Natural killer cell (primary cell): ENCODE measurements at regions not wholly inside any gene's neighbourhood (a gene's known extent, or its start where the extent isn't known, plus 50 kb on each side); places are given as distances from the start of the nearest gene placed in this dataset.

Source experiments
- ATAC-seq, 3 donors: fragments of 150-1000 bp in 2 of 3; fragments of 200-7000 bp in 1 of 3; cut with Tn5 transposase; 1 replicate in 1 of 3; 2 replicates in 2 of 3; pipeline ENCODE4 v1.10.0; 2021; ENCODE audit warnings: mild to moderate bottlenecking in 2 of 3, moderate library complexity in 2 of 3
- DNase-seq, 2 donors: peaks; one replicate each; pipeline versions ENCODE4 v3.0.0 to v3.0.0-alpha.2; 2013 to 2021; ENCODE audit warnings: mixed read lengths in 1 of 2
- H3K27ac ChIP-seq: one replicate; pipeline ENCODE4 v1.5.1; 2013; ENCODE audit warnings: mild to moderate bottlenecking, low read length
- H3K27me3 ChIP-seq: one replicate; pipeline ENCODE4 v1.6.1; 2013; ENCODE audit warnings: low read length; ENCODE audit not compliant: control insufficient read depth, insufficient read depth
- H3K36me3 ChIP-seq: one replicate; pipeline ENCODE4 v1.6.1; 2013; ENCODE audit warnings: low read length; ENCODE audit not compliant: control insufficient read depth, insufficient read depth
- H3K4me1 ChIP-seq: one replicate; pipeline ENCODE4 v1.6.1; 2013; ENCODE audit warnings: low read length; ENCODE audit not compliant: control insufficient read depth, insufficient read depth
- H3K4me3 ChIP-seq: one replicate; pipeline ENCODE4 v1.5.1; 2013; ENCODE audit warnings: low read length
- H3K9me3 ChIP-seq: one replicate; pipeline ENCODE4 v1.6.1; 2013; ENCODE audit warnings: low read length; ENCODE audit not compliant: control insufficient read depth, insufficient read depth
- H3K27ac Mint-ChIP-seq, 2 donors: one replicate each; pipeline ENCODE4 v1.8.0; 2022; ENCODE audit warnings: mild to moderate bottlenecking in 2 of 2, mixed read lengths in 2 of 2, moderate library complexity in 1 of 2
- H3K27me3 Mint-ChIP-seq, 2 donors: one replicate each; pipeline ENCODE4 v1.8.0; 2022; ENCODE audit warnings: low read depth in 2 of 2, mixed read lengths in 2 of 2
- H3K36me3 Mint-ChIP-seq: one replicate; pipeline ENCODE4 v1.8.0; 2022; ENCODE audit warnings: mixed read lengths
- H3K4me1 Mint-ChIP-seq, 2 donors: one replicate each; pipeline ENCODE4 v1.8.0; 2022; ENCODE audit warnings: mixed read lengths in 2 of 2
- H3K4me3 Mint-ChIP-seq: one replicate; pipeline ENCODE4 v1.8.0; 2022; ENCODE audit warnings: mild to moderate bottlenecking, moderate library complexity, mixed read lengths
- H3K9me3 Mint-ChIP-seq, 2 donors: one replicate each; pipeline ENCODE4 v1.8.0; 2022; ENCODE audit warnings: mixed read lengths in 2 of 2
- CTCF ChIP-seq: fragments of 200-600 bp; IDR thresholded peaks from one replicate; pipeline ENCODE4 v1.8.0; 2022; ENCODE audit warnings: antibody characterized with exemption
- WGBS: methylation state at CpG from one replicate; pipeline ENCODE4 v1.1.7; 2013; ENCODE audit warnings: missing lambda C conversion rate; ENCODE audit not compliant: insufficient coverage; 5-methylcytosine and 5-hydroxymethylcytosine counted together
- intact Hi-C: fragments of 100-400 bp; cut with micrococcal nuclease; formaldehyde crosslinking; loops from one replicate; pipeline ENCODE4 v1.14.2; 2022

GRCh38 chrX:148204195-148204594, 223.1 kb downstream of the FMR1NB start:
- no peaks in the 10 kb centered on the region for H3K27me3 ChIP-seq
- Mint-ChIP-seq H3K9me3 (peaks cover 0 to 2% of the 10 kb centered on the region in 2 donors), H3K27ac (no peak overlapping the region), H3K4me3 (no peak overlapping the region), H3K27me3 (no peaks in the 10 kb centered on the region), H3K36me3 (no peaks in the 10 kb centered on the region), H3K4me1 (no peaks in the 10 kb centered on the region)
- TF ChIP-seq CTCF = no peak
- no peak for DNase-seq
- no peaks in the 10 kb centered on the region for H3K9me3 ChIP-seq
- no peak overlapping the region for H3K4me3 ChIP-seq
- intact Hi-C loops = no loop called here
- H3K27ac ChIP-seq = no peak overlapping the region
- no peaks in the 10 kb centered on the region for H3K4me1 ChIP-seq
- 33% methylated on average over 1 of the region's 1 CpG for WGBS
- no peaks in the 10 kb centered on the region for H3K36me3 ChIP-seq
- ATAC-seq = no peak

- Mint-ChIP-seq H3K9me3 (no peaks in the 10 kb centered on the region), H3K36me3 (no peaks in the 10 kb centered on the region), H3K4me3 (no peak overlapping the region), H3K4me1 (no peaks in the 10 kb centered on the region), H3K27me3 (no peaks in the 10 kb centered on the region), H3K27ac (no peak overlapping the region)
- no peaks in the 10 kb centered on the region for H3K9me3 ChIP-seq
- no peak overlapping the region for H3K27ac ChIP-seq
- no peaks in the 10 kb centered on the region for H3K27me3 ChIP-seq
- ATAC-seq = no peak
- no CpG with 5 or more reads among the region's 1 CpG for WGBS
- no peak for TF ChIP-seq CTCF
- DNase-seq = no peak
- intact Hi-C loops = no loop called here
- no peaks in the 10 kb centered on the region for H3K4me1 ChIP-seq
- H3K4me3 ChIP-seq = no peak overlapping the region
- H3K36me3 ChIP-seq = no peaks in the 10 kb centered on the region
Observed at GRCh38 chrX:148214786-148215185, 233.6 kb downstream of the FMR1NB start.

- WGBS = no CpG with 5 or more reads among the region's 3 CpGs
- TF ChIP-seq CTCF = no peak
Observed at GRCh38 chrX:148215726-148216125, 234.6 kb downstream of the FMR1NB start.

GRCh38 chrX:148223361-148223760, 242.2 kb downstream of the FMR1NB start:
- ATAC-seq (no peak), DNase-seq (no peak)
- TF ChIP-seq CTCF = no peak
- H3K27ac Mint-ChIP-seq = no peak overlapping the region
- Histone ChIP-seq H3K4me1 (no peaks in the 10 kb centered on the region), H3K4me3 (no peak overlapping the region), H3K27me3 (no peaks in the 10 kb centered on the region), H3K36me3 (no peaks in the 10 kb centered on the region), H3K27ac (no peak overlapping the region), H3K9me3 (no peaks in the 10 kb centered on the region)
- H3K27me3 Mint-ChIP-seq = peaks cover 0 to 8% of the 10 kb centered on the region in 2 donors
- WGBS = 100% methylated on average over 1 of the region's 2 CpGs
- H3K4me3 Mint-ChIP-seq = no peak overlapping the region
- no peaks in the 10 kb centered on the region for H3K9me3 Mint-ChIP-seq
- intact Hi-C loops = no loop called here
- H3K36me3 Mint-ChIP-seq = no peaks in the 10 kb centered on the region
- H3K4me1 Mint-ChIP-seq = no peaks in the 10 kb centered on the region

More at GRCh38 chrX:148215726-148216125, 234.6 kb downstream of the FMR1NB start:
- Histone ChIP-seq H3K36me3 (no peaks in the 10 kb centered on the region), H3K4me1 (no peaks in the 10 kb centered on the region), H3K27ac (no peak overlapping the region), H3K4me3 (no peak overlapping the region), H3K27me3 (no peaks in the 10 kb centered on the region), H3K9me3 (no peaks in the 10 kb centered on the region)
- DNase-seq (no peak), ATAC-seq (no peak)
- Mint-ChIP-seq H3K27ac (no peak overlapping the region), H3K9me3 (no peaks in the 10 kb centered on the region), H3K4me1 (no peaks in the 10 kb centered on the region), H3K4me3 (no peak overlapping the region), H3K27me3 (no peaks in the 10 kb centered on the region), H3K36me3 (no peaks in the 10 kb centered on the region)
- intact Hi-C loops = no loop called here
